BJ (cell line): ENCODE measurements at regions not wholly inside any gene's neighbourhood (a gene's known extent, or its start where the extent isn't known, plus 50 kb on each side); places are given as distances from the start of the nearest gene placed in this dataset.

Experiments used
- CTCF ChIA-PET: fragments of 350-600 bp; formaldehyde crosslinking; extraction: SDS; loops from one replicate; lab custom pipeline; 2021; ENCODE audit warnings: antibody characterized with exemption, inconsistent platforms; lab: Yijun Ruan, JAX
- POLR2A ChIA-PET: fragments of 300-600 bp; sonication (Branson Sonifier 250); formaldehyde crosslinking; extraction: SDS; loops from one replicate; lab custom pipeline; 2021; ENCODE audit warnings: antibody characterized with exemption; lab: Charles Lee
- DNase-seq: peaks from one replicate; pipeline ENCODE4 v3.0.0-alpha.2; 2011; ENCODE audit warnings: low read depth
- H3K27me3 ChIP-seq: 2 replicates; pipeline ENCODE4 v1.6.0; 2011; ENCODE audit warnings: low read length; ENCODE audit not compliant: control insufficient read depth, insufficient read depth
- H3K36me3 ChIP-seq: 2 replicates; pipeline ENCODE4 v1.5.1; 2011; ENCODE audit warnings: low read length; ENCODE audit not compliant: control insufficient read depth, insufficient read depth
- H3K4me3 ChIP-seq: 2 replicates; pipeline ENCODE4 v1.5.1; 2011; ENCODE audit warnings: low read depth, mild to moderate bottlenecking, control low read depth, low read length
- TF ChIP-seq, protein P1 (sequence below): IDR thresholded peaks from 2 replicates; pipeline ENCODE4 v1.5.1; 2011; ENCODE audit warnings: low read depth, mild to moderate bottlenecking, control low read depth, inconsistent platforms, low read length, moderate library complexity; ENCODE audit not compliant: insufficient read depth

DNA sequence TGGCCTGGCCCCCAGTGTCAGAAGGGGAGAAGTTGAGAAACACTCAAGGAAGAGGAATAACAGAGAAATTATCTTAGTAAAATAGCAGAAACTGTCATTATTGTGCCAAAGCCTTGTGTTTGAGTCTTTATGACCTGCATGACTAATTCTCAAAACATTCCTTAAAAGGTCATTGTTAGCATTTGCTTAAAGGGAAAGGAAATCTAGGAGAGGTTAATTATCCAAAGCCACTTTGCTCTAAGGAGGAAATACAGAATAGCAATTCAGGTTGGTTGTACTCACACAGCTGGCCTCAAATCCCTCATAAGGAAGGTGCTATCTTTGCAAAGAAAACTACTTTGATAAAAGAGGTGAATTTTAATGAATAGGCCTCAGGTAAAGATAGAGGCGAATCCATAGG, 516.7 kb downstream of the CBLN4 start:
- POLR2A ChIA-PET: no interaction called here
- no peak overlapping the region for H3K4me3 ChIP-seq
- no peak for DNase-seq
- CTCF ChIA-PET: no interaction called here
- H3K36me3 ChIP-seq: no peaks in the 10 kb centered on the region
- no peaks in the 10 kb centered on the region for H3K27me3 ChIP-seq
- TF ChIP-seq, protein P1, sequence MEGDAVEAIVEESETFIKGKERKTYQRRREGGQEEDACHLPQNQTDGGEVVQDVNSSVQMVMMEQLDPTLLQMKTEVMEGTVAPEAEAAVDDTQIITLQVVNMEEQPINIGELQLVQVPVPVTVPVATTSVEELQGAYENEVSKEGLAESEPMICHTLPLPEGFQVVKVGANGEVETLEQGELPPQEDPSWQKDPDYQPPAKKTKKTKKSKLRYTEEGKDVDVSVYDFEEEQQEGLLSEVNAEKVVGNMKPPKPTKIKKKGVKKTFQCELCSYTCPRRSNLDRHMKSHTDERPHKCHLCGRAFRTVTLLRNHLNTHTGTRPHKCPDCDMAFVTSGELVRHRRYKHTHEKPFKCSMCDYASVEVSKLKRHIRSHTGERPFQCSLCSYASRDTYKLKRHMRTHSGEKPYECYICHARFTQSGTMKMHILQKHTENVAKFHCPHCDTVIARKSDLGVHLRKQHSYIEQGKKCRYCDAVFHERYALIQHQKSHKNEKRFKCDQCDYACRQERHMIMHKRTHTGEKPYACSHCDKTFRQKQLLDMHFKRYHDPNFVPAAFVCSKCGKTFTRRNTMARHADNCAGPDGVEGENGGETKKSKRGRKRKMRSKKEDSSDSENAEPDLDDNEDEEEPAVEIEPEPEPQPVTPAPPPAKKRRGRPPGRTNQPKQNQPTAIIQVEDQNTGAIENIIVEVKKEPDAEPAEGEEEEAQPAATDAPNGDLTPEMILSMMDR: no peak

DNA sequence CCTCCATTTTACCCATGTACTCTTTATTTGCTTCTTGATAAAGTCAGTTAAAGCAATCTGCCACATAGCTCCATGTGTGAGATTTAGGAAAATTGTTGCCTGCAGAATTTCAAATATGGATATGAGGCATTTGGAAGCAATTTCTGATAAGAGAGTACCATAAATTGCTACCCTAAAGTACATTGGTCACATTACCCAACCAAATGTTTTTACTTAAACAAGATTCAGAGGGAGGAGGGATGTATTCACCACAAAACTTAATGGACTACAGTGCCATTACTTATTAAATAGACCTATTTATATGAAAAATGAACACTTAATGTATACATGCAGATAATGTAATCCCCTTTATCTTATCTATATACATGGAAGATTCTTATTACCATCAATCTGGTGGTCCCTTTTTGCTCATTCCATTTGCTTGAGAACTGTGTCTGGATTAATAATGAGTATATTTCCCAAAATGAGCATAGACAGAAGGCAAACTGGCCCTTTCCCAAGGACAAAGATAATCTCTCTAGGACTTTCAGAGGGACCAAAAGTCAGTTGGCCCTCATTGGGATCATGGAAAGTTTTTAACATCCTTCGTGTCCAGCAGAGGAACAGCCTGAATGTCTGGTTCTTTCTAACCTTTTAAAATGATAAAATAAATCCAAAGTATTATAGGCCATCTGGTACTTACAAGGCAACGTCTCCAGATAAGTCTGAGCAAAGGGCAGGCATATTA, 526.4 kb downstream of the CBLN4 start:
- CTCF ChIA-PET: no interaction called here

DNA sequence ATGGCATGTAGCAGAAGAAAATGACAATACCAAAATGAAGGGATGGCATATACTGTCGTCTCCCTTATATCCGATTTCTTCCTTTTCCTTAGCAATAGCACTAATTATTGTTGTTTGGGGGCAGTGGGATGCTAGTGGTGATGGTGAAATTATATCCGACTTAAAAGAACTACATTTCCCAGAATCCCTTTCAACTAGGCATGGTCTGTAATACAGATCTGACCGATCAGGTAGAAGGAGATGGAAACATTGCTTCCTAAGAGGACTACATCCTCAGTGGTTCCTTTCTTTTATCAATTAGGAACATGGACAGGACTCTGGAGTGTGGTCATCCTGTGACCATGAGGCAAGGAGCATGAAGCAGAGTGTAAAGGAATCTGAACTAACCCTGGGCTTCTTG, 532.6 kb downstream of the CBLN4 start:
- no peaks in the 10 kb centered on the region for H3K27me3 ChIP-seq
- TF ChIP-seq, protein P1: no peak
- ChIA-PET CTCF (no interaction called here), POLR2A (no interaction called here)
- no peaks in the 10 kb centered on the region for H3K36me3 ChIP-seq
- no peak overlapping the region for H3K4me3 ChIP-seq
- DNase-seq: no peak

More for the DNA sequence above, 526.4 kb downstream of the CBLN4 start:
- Histone ChIP-seq H3K27me3 (no peaks in the 10 kb centered on the region), H3K36me3 (no peaks in the 10 kb centered on the region), H3K4me3 (no peak overlapping the region)
- DNase-seq: no peak
- TF ChIP-seq, protein P1: no peak
- POLR2A ChIA-PET: no interaction called here

DNA sequence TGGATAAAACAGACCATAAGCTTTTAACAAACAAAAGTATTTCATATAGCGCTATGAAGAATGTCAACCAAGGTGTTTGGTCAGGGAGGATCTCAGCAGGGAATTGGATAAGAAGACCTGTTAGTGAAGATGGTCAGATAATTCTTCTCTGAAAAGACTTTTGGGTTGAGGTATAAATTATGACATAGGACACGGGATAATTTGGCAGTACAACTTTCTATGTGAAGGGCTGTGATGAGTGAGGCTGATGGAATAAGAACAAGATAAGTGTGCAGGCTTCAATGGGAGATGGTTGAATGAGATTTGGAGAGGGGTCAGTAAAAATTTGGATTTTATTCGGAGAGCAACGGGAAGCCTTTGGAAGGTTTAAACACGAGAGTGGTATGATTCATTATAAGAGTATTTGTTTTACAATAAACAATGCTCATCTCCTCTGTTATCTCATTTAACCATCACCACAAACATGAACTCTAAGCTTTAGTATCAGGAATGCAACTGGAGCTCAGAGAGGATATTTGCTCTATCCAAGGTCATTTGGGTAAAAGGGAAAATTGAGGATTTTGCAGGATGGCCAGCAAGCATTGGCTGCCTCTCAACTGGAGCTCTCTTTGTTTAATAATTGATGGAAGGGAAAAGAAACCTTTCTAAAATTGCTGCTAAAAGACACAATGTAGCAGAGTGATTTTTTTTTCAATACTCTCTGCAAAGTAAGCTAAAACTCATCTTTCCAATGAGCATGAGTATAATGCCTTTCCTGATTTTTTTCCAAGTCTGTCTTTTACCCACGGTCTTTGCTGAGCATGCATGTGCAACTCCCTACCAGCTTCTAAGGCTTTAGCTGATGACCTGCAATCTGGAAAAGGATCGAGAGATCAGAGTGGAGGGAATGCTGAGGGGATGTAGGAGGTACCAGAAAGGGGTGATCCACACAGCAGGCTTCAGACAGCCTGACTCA, 534.0 kb downstream of the CBLN4 start:
- no peak overlapping the region for H3K4me3 ChIP-seq
- ChIA-PET POLR2A (no interaction called here), CTCF (no interaction called here)
- H3K36me3 ChIP-seq: no peaks in the 10 kb centered on the region
- DNase-seq: no peak
- no peaks in the 10 kb centered on the region for H3K27me3 ChIP-seq
- TF ChIP-seq, protein P1: no peak

DNA sequence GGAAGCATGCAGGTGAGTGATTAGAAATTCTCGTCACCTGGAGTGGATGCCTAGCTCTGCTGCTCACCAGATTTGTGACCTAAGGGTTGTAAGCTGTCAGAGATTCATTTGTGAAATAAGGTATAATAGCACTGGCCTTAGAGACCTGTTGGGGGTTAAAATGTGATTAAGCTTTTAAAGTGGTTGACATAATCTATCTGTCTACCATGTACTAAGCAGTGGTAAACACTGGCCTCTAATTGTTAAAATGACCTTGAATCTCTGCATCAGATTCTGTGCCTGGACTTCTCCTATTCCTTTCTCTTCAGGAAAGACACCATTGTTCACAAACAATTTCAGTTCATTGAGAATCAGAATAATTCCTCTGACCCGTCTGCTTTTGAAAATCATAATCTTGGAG, 536.2 kb downstream of the CBLN4 start:
- CTCF ChIA-PET: no interaction called here
- TF ChIP-seq, protein P1: no peak
- POLR2A ChIA-PET: no interaction called here

More for the DNA sequence above, 536.2 kb downstream of the CBLN4 start:
- Histone ChIP-seq H3K4me3 (no peak overlapping the region), H3K36me3 (no peaks in the 10 kb centered on the region), H3K27me3 (no peaks in the 10 kb centered on the region)
- DNase-seq: no peak
